HepG2 (cell line): ENCODE measurements at regions not wholly inside any gene's neighbourhood (a gene's known extent, or its start where the extent isn't known, plus 50 kb on each side); places are given as distances from the start of the nearest gene placed in this dataset.

ENCODE experiments used
- ATAC-seq: fragments of 200-7000 bp; cut with Tn5 transposase; 3 replicates; pipeline ENCODE4 v1.9.1; 2020; ENCODE audit warnings: mild to moderate bottlenecking, moderate library complexity
- BruUV-seq: library from RNA; stranded (reverse); fragments of 400-500 nt; replicated peaks from 2 replicates; lab custom pipeline; 2021; lab: Mats Ljungman, UMichigan
- CTCF ChIA-PET: fragments of 300-600 bp; formaldehyde crosslinking; extraction: SDS; loops from one replicate; lab custom pipeline; 2021; ENCODE audit warnings: low total read pairs, inconsistent platforms, low intra/inter-chr PET ratio; lab: Yijun Ruan, JAX
- POLR2A ChIA-PET: fragments of 350-600 bp; sonication (Branson Sonifier 250); formaldehyde crosslinking; loops from one replicate; lab custom pipeline; 2020; ENCODE audit warnings: antibody characterized with exemption, inconsistent platforms; lab: Yijun Ruan, JAX
- DNase-seq: peaks from one replicate; pipeline ENCODE4 v3.0.0-alpha.2; 2015; ENCODE audit warnings: low spot score
- FAIRE-seq: peaks from 3 replicates; lab custom pipeline; 2011; peaks lifted over from hg19 to GRCh38; lab: Jason Lieb, UNC
- H2AFZ ChIP-seq: one replicate; pipeline ENCODE4 v1.6.1; 2011; ENCODE audit warnings: low read length, inconsistent platforms
- H3K27ac ChIP-seq: fragments of 300-600 bp; 3 replicates; pipeline ENCODE4 v1.8.0; 2011; ENCODE audit warnings: mixed run types, mild to moderate bottlenecking, mixed read lengths, low read length, inconsistent platforms; ENCODE audit not compliant: insufficient read depth; ENCODE audit errors: extremely low read length
- H3K27me3 ChIP-seq, 2 experiments: fragments of 200-600 bp in 1 of 2; 2 replicates in 1 of 2; 3 replicates in 1 of 2; pipeline versions ENCODE4 v1.6.0 to v1.8.0; 2011; ENCODE audit warnings: low read length in 2 of 2, mild to moderate bottlenecking in 2 of 2, moderate library complexity in 2 of 2, inconsistent platforms in 1 of 2; ENCODE audit not compliant: insufficient read depth in 2 of 2, control insufficient read depth in 1 of 2
- H3K36me3 ChIP-seq, 2 experiments: fragments of 200-600 bp in 1 of 2; replicated peaks in 1 of 2; 2 replicates in 1 of 2; 3 replicates in 1 of 2; pipeline versions ENCODE4 v1.5.1 to v1.8.0; 2011; ENCODE audit warnings: low read length in 2 of 2, inconsistent platforms in 1 of 2; ENCODE audit not compliant: insufficient read depth in 2 of 2, control insufficient read depth in 1 of 2
- H3K4me1 ChIP-seq: 2 replicates; pipeline ENCODE4 v1.5.1; 2012; ENCODE audit warnings: low read length, inconsistent platforms; ENCODE audit not compliant: insufficient read depth
- H3K4me2 ChIP-seq: 2 replicates; pipeline ENCODE4 v1.6.0; 2011; ENCODE audit warnings: low read depth, low read length, inconsistent platforms
- H3K4me3 ChIP-seq, 3 experiments: fragments of 200-600 bp in 1 of 3; sonication (generic), shearing (Covaris generic) in 1 of 3; replicated peaks in 1 of 3; 2 replicates each; pipeline ENCODE4 v1.5.1; 2011 to 2016; ENCODE audit warnings: low read length in 3 of 3, inconsistent platforms in 2 of 3, low read depth in 2 of 3, mild to moderate bottlenecking in 2 of 3, control low read depth in 1 of 3, mixed read lengths in 1 of 3; ENCODE audit not compliant: insufficient read depth in 1 of 3
- H3K79me2 ChIP-seq: one replicate; pipeline ENCODE4 v1.6.1; 2011; ENCODE audit warnings: low read length, inconsistent platforms; ENCODE audit not compliant: insufficient read depth
- H3K9ac ChIP-seq: 2 replicates; pipeline ENCODE4 v1.6.0; 2011; ENCODE audit warnings: mild to moderate bottlenecking, low read depth, low read length, inconsistent platforms; ENCODE audit not compliant: insufficient read depth
- H3K9me3 ChIP-seq: 2 replicates; pipeline ENCODE4 v1.5.1; 2012; ENCODE audit warnings: mild to moderate bottlenecking, low read length
- H4K20me1 ChIP-seq: 2 replicates; pipeline ENCODE4 v1.6.0; 2011; ENCODE audit warnings: inconsistent platforms, mild to moderate bottlenecking, low read length, moderate library complexity; ENCODE audit not compliant: insufficient read depth
- AGO1 ChIP-seq: fragments of 200-400 bp; formaldehyde crosslinking; IDR thresholded peaks from 2 replicates; pipeline ENCODE4 v1.6.1; 2017; ENCODE audit warnings: mild to moderate bottlenecking, low read depth, low read length, moderate library complexity; ENCODE audit not compliant: poor library complexity, severe bottlenecking
- CCDC6 ChIP-seq: sonication (generic); formaldehyde crosslinking; IDR thresholded peaks from 2 replicates; pipeline ENCODE4 v1.8.1; 2022; ENCODE audit warnings: mild to moderate bottlenecking, missing genetic modification reagents, moderate library complexity
- ETV5 ChIP-seq: IDR thresholded peaks from 2 replicates; pipeline ENCODE4 v1.6.1; 2018; ENCODE audit warnings: missing biosample characterization, missing genetic modification reagents, inconsistent platforms, borderline replicate concordance
- KLF6 ChIP-seq: IDR thresholded peaks from 2 replicates; pipeline ENCODE4 v1.8.0; 2016; ENCODE audit warnings: missing biosample characterization, missing genetic modification reagents
- MYNN ChIP-seq: sonication (generic); formaldehyde crosslinking; IDR thresholded peaks from 2 replicates; pipeline ENCODE4 v1.4.0; 2020; ENCODE audit warnings: mild to moderate bottlenecking, low read depth, missing genetic modification reagents
- NRL ChIP-seq: sonication (generic); formaldehyde crosslinking; IDR thresholded peaks from 2 replicates; pipeline ENCODE4 v1.5.0; 2020; ENCODE audit warnings: missing genetic modification reagents, mild to moderate bottlenecking, moderate library complexity, borderline replicate concordance
- ONECUT2 ChIP-seq: sonication (generic); formaldehyde crosslinking; IDR thresholded peaks from 2 replicates; pipeline ENCODE4 v1.4.0; 2020; ENCODE audit warnings: missing genetic modification reagents
- RELA ChIP-seq: sonication (generic); formaldehyde crosslinking; IDR thresholded peaks from 2 replicates; pipeline ENCODE4 v1.4.0; 2020; ENCODE audit warnings: missing genetic modification reagents
- SNAI1 ChIP-seq: sonication (generic); formaldehyde crosslinking; IDR thresholded peaks from 2 replicates; pipeline ENCODE4 v1.5.0; 2020; ENCODE audit warnings: mild to moderate bottlenecking, missing genetic modification reagents, borderline replicate concordance
- SOX6 ChIP-seq, 2 experiments: fragments of 450-650 bp in 1 of 2; sonication (generic) in 1 of 2; formaldehyde crosslinking in 1 of 2; IDR thresholded peaks; 2 replicates each; pipeline versions ENCODE4 v1.4.0 to v1.6.1; 2017 to 2020; ENCODE audit warnings: antibody characterized with exemption in 1 of 2, mild to moderate bottlenecking in 1 of 2, missing genetic modification reagents in 1 of 2
- ZIK1 ChIP-seq: sonication (generic); formaldehyde crosslinking; IDR thresholded peaks from 2 replicates; pipeline ENCODE4 v1.5.0; 2020; ENCODE audit warnings: mild to moderate bottlenecking, low read depth, missing genetic modification reagents, borderline replicate concordance
- ZNF317 ChIP-seq: sonication (generic); formaldehyde crosslinking; IDR thresholded peaks from 2 replicates; pipeline ENCODE4 v1.5.0; 2020; ENCODE audit warnings: mild to moderate bottlenecking, missing genetic modification reagents
- ZNF616 ChIP-seq: sonication (generic); formaldehyde crosslinking; IDR thresholded peaks from 2 replicates; pipeline ENCODE4 v1.5.0; 2020; ENCODE audit warnings: low read depth, mild to moderate bottlenecking, missing genetic modification reagents
- ZNF792 ChIP-seq: IDR thresholded peaks from 2 replicates; pipeline ENCODE4 v1.6.1; 2016
- WGBS: methylation state at CpG from one replicate; pipeline ENCODE4 v1.1.6; 2017; ENCODE audit warnings: low lambda C conversion rate; 5-methylcytosine and 5-hydroxymethylcytosine counted together
- in situ Hi-C: cut with HindIII; loops from 2 replicates; pipeline ENCODE4 v1.10.0; 2017; ENCODE audit warnings: low pct_unique_long_range_greater_than_20kb; ENCODE audit not compliant: extremely low pct_ligation_motif_present
- intact Hi-C: fragments of 100-400 bp; cut with micrococcal nuclease; formaldehyde crosslinking; loops from one replicate; pipeline ENCODE4 v1.10.0; 2022; ENCODE audit not compliant: unreplicated experiment
- TF ChIP-seq, protein P1 (sequence below): sonication (generic); formaldehyde crosslinking; IDR thresholded peaks from 2 replicates; pipeline ENCODE4 v1.5.1; 2020; ENCODE audit warnings: mild to moderate bottlenecking, missing genetic modification reagents
- TF ChIP-seq, protein P2 (sequence below): IDR thresholded peaks from 2 replicates; pipeline ENCODE4 v1.6.1; 2016
- TF ChIP-seq, protein P3 (sequence below): sonication (generic); formaldehyde crosslinking; IDR thresholded peaks from 2 replicates; pipeline ENCODE4 v1.4.0; 2020; ENCODE audit warnings: missing genetic modification reagents, borderline replicate concordance

DNA sequence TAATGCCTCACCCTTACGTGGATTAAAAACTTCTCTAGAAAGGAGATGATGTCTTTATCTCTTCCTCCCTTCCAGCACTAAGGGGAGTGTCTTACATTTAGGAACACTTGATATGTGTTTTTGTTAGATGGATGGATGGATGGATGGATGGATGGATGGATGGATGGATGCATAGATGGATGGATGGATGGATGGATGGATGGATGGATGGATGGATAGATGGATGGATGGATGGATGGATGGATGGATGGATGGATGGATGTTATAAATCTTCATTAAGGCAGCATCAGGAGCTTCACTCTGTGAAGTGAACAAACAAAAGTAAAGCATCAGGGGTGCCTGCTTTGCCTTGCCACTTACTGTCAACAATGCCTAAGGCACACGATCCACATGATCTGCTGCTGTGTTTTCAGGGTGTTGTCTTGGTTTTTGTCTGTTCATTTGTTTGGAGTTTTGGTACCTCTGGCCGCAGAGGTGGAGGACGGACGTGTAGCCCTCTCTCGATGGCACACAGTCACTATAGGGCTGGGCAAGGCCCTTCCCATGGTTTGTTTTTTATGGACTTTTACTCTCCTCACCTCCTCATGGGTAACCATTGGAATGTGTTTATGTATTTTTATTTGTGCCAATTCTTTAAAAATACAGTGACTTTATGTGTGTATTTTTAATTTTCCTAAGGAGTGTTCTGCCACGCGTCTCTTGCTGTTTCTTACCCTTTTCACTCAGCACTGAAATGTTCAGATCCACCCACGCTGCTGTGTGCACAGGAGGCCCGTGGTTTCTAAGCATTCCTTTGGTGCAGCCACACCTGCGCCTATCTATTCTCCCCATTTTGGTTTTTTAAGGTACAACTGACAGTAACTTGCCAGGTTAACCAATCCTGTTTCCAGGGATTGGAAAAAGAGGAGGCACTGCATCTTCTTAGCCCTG is 91.8 kb upstream of the ENPP6 start:
- no peaks in the 10 kb centered on the region for H3K36me3 ChIP-seq
- no peaks in the 10 kb centered on the region for H3K79me2 ChIP-seq
- no peak for DNase-seq
- H3K9ac ChIP-seq = no peak overlapping the region
- ATAC-seq = no peak
- H3K4me3 ChIP-seq = no peak overlapping the region
- intact Hi-C loops (no loop called here), in situ Hi-C loops (no loop called here)
- H2AFZ ChIP-seq = no peak overlapping the region
- no peak overlapping the region for H3K4me2 ChIP-seq
- FAIRE-seq = no peak
- peaks cover 14% of the 10 kb centered on the region for H3K9me3 ChIP-seq
- H3K27me3 ChIP-seq = peaks cover 0 to 2% of the 10 kb centered on the region in 2 experiments; a peak in 1 of 5 replicates
- peaks cover 38% of the 10 kb centered on the region for H3K4me1 ChIP-seq
- CTCF ChIA-PET = no interaction called here
- BruUV-seq = no TSS peak
- WGBS = 78% methylated on average over 11 of the region's 11 CpGs
- POLR2A ChIA-PET = interaction anchor here (0.6 kb wide), 1 partner anchor 80 kb away, joined by 3 read pairs; no protein-coding TSS in a partner anchor
- H3K27ac ChIP-seq = no peak overlapping the region
- no peaks in the 10 kb centered on the region for H4K20me1 ChIP-seq
- TF ChIP-seq, protein P1, sequence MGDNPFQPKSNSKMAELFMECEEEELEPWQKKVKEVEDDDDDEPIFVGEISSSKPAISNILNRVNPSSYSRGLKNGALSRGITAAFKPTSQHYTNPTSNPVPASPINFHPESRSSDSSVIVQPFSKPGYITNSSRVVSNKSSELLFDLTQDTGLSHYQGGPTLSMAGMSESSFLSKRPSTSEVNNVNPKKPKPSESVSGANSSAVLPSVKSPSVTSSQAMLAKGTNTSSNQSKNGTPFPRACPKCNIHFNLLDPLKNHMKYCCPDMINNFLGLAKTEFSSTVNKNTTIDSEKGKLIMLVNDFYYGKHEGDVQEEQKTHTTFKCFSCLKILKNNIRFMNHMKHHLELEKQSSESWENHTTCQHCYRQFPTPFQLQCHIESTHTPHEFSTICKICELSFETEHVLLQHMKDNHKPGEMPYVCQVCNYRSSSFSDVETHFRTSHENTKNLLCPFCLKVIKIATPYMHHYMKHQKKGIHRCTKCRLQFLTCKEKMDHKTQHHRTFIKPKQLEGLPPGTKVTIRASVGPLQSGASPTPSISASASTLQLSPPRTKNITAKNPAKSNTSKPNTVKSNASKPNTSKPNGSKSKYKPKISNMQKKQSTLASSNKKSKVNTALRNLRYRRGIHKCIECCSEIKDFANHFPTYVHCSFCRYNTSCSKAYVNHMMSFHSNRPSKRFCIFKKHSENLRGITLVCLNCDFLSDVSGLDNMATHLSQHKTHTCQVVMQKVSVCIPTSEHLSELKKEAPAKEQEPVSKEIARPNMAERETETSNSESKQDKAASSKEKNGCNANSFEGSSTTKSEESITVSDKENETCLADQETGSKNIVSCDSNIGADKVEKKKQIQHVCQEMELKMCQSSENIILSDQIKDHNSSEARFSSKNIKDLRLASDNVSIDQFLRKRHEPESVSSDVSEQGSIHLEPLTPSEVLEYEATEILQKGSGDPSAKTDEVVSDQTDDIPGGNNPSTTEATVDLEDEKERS (CRISPR knock-in tag) = no peak
- no peak for TF ChIP-seq KLF6 (CRISPR knock-in tag)
- TF ChIP-seq, protein P2, sequence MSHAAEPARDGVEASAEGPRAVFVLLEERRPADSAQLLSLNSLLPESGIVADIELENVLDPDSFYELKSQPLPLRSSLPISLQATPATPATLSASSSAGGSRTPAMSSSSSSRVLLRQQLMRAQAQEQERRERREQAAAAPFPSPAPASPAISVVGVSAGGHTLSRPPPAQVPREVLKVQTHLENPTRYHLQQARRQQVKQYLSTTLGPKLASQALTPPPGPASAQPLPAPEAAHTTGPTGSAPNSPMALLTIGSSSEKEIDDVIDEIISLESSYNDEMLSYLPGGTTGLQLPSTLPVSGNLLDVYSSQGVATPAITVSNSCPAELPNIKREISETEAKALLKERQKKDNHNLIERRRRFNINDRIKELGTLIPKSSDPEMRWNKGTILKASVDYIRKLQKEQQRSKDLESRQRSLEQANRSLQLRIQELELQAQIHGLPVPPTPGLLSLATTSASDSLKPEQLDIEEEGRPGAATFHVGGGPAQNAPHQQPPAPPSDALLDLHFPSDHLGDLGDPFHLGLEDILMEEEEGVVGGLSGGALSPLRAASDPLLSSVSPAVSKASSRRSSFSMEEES (CRISPR knock-in tag) = no peak
- no peak for TF ChIP-seq SOX6 (IDR thresholded peaks at IDR 0.05)
- no peak for TF ChIP-seq SOX6 (CRISPR knock-in tag; IDR thresholded peaks at IDR 0.05)
- TF ChIP-seq ZNF792 (CRISPR knock-in tag) = no peak
- no peak for TF ChIP-seq ZNF616 (CRISPR knock-in tag)
- TF ChIP-seq ONECUT2 = no peak
- no peak for TF ChIP-seq ZIK1 (CRISPR knock-in tag)
- no peak for TF ChIP-seq NRL (CRISPR knock-in tag)
- no peak for TF ChIP-seq MYNN (CRISPR knock-in tag)
- no peak for TF ChIP-seq ZNF317 (CRISPR knock-in tag)
- TF ChIP-seq CCDC6 (CRISPR knock-in tag) = no peak
- TF ChIP-seq AGO1 = no peak
- TF ChIP-seq SNAI1 (CRISPR knock-in tag) = no peak
- TF ChIP-seq, protein P3, sequence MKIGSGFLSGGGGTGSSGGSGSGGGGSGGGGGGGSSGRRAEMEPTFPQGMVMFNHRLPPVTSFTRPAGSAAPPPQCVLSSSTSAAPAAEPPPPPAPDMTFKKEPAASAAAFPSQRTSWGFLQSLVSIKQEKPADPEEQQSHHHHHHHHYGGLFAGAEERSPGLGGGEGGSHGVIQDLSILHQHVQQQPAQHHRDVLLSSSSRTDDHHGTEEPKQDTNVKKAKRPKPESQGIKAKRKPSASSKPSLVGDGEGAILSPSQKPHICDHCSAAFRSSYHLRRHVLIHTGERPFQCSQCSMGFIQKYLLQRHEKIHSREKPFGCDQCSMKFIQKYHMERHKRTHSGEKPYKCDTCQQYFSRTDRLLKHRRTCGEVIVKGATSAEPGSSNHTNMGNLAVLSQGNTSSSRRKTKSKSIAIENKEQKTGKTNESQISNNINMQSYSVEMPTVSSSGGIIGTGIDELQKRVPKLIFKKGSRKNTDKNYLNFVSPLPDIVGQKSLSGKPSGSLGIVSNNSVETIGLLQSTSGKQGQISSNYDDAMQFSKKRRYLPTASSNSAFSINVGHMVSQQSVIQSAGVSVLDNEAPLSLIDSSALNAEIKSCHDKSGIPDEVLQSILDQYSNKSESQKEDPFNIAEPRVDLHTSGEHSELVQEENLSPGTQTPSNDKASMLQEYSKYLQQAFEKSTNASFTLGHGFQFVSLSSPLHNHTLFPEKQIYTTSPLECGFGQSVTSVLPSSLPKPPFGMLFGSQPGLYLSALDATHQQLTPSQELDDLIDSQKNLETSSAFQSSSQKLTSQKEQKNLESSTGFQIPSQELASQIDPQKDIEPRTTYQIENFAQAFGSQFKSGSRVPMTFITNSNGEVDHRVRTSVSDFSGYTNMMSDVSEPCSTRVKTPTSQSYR (CRISPR knock-in tag) = no peak
- TF ChIP-seq RELA (CRISPR knock-in tag) = no peak
- no peak for TF ChIP-seq ETV5 (CRISPR knock-in tag)
